ENCODE measurements at regions not wholly inside any gene's neighbourhood (a gene's known extent, or its start where the extent isn't known, plus 50 kb on each side); places are given as distances from the start of the nearest gene placed in this dataset.

- Histone ChIP-seq H4K20me1 (replicated peaks in 1 of 2; ENCODE audit: control insufficient read depth in 1 of 2, insufficient read depth in 2 of 2, low read length in 2 of 2) (no peaks in the 10 kb centered on the region), H3K4me3 (ENCODE audit: extremely low read depth in 1 of 4, insufficient read depth in 2 of 4, low read depth in 3 of 4, low read length in 4 of 4) (no peak overlapping the region), H2AFZ (ENCODE audit: low read length) (no peak overlapping the region), H3K23ac (ENCODE audit: insufficient read length) (no peak overlapping the region), H3K56ac (replicated peaks; ENCODE audit: insufficient read length, low read depth, low read length) (no peak overlapping the region), H4K8ac (ENCODE audit: extremely low read depth, insufficient read depth, low read length) (no peak overlapping the region), H3K79me2 (ENCODE audit: control insufficient read depth in 1 of 2, insufficient read depth in 2 of 2, low read length in 2 of 2) (no peaks in the 10 kb centered on the region), H4K5ac (ENCODE audit: insufficient read length, low read depth, low read length) (no peak overlapping the region), H3K4me1 (replicated peaks in 1 of 4; ENCODE audit: control insufficient read depth in 3 of 4, insufficient read depth in 4 of 4, low read length in 3 of 4) (no peaks in the 10 kb centered on the region), H4K91ac (replicated peaks; ENCODE audit: insufficient read length, low read length) (no peak overlapping the region), H3K4me2 (ENCODE audit: insufficient read depth in 1 of 2, low read depth in 2 of 2, low read length in 2 of 2) (no peak overlapping the region), H3K23me2 (ENCODE audit: low read depth, low read length) (no peaks in the 10 kb centered on the region), H2AK5ac (ENCODE audit: low read depth, low read length) (no peak overlapping the region), H3K27me3 (replicated peaks in 1 of 4; ENCODE audit: control insufficient read depth in 3 of 4, extremely low read depth in 1 of 4, insufficient read depth in 3 of 4, low read length in 3 of 4) (no peaks in the 10 kb centered on the region), H3K14ac (ENCODE audit: insufficient read length) (no peak overlapping the region), H2BK5ac (ENCODE audit: low read depth, low read length) (no peak overlapping the region), H3K4ac (replicated peaks; ENCODE audit: insufficient read length, low read depth, low read length) (no peak overlapping the region), H2BK20ac (ENCODE audit: low read length) (no peak overlapping the region), H3K79me1 (ENCODE audit: low read depth, low read length) (no peaks in the 10 kb centered on the region), H2BK120ac (replicated peaks; ENCODE audit: low read depth, low read length) (no peak overlapping the region), H2BK12ac (ENCODE audit: low read depth, low read length) (no peak overlapping the region), H3K27ac (ENCODE audit: low read depth, low read length) (no peak overlapping the region), H3K9me3 (ENCODE audit: insufficient read depth in 2 of 2, low read depth in 1 of 2, low read length in 1 of 2) (no peaks in the 10 kb centered on the region; a peak in 1 of 4 replicates), H3K9ac (replicated peaks in 1 of 4; ENCODE audit: extremely low read depth in 1 of 4, low read depth in 3 of 4, low read length in 3 of 4) (no peak overlapping the region), H2BK15ac (ENCODE audit: low read length) (no peak overlapping the region), H3K18ac (ENCODE audit: extremely low read depth, low read length) (no peak overlapping the region), H3K36me3 (ENCODE audit: control insufficient read depth in 2 of 4, insufficient read depth in 4 of 4, low read length in 3 of 4) (no peaks in the 10 kb centered on the region)
- ChIA-PET CTCF (ENCODE audit: partially characterized antibody) (interaction anchor here (0.7 to 1.2 kb wide), 2 partner anchors 129 to 386 kb away, joined by 3 to 4 read pairs; no protein-coding TSS in a partner anchor), POLR2A (ENCODE audit: partially characterized antibody) (no interaction called here)
- DNase-seq (ENCODE audit: low read depth in 1 of 2, low spot score in 2 of 2) (no peak), FAIRE-seq (no peak)
- TF ChIP-seq RFX5 (IDR thresholded peaks at IDR 0.05; ENCODE audit: borderline replicate concordance, low read depth, low read length), result no peak
- no peak for TF ChIP-seq EP300 (IDR thresholded peaks at IDR 0.05; ENCODE audit: borderline replicate concordance in 1 of 2, low read depth in 2 of 2, low read length in 2 of 2)
- TF ChIP-seq BCL11A (IDR thresholded peaks at IDR 0.05; ENCODE audit: low read depth in 2 of 2, low read length in 2 of 2), result no peak
- no peak for TF ChIP-seq TCF12 (IDR thresholded peaks at IDR 0.05; ENCODE audit: low read depth, low read length)
- TF ChIP-seq MAFK (IDR thresholded peaks at IDR 0.05; ENCODE audit: low read depth, low read length), result no peak
- TF ChIP-seq SIN3A (conservative IDR thresholded peaks at IDR 0.05 in 1 of 2, IDR thresholded peaks at IDR 0.05 in 1 of 2; ENCODE audit: low read depth in 1 of 2, low read length in 2 of 2), result no peak
- TF ChIP-seq USF2 (IDR thresholded peaks at IDR 0.05; ENCODE audit: low read length), result no peak
- no peak for TF ChIP-seq E2F6 (IDR thresholded peaks at IDR 0.05)
- no peak for TF ChIP-seq SP2 (IDR thresholded peaks at IDR 0.05; ENCODE audit: low read length)
- no peak for TF ChIP-seq GABPA (IDR thresholded peaks at IDR 0.05; ENCODE audit: borderline replicate concordance, insufficient read depth, low read length)
- no peak for TF ChIP-seq HDAC6 (IDR thresholded peaks at IDR 0.05; ENCODE audit: low read depth, low read length)
- no peak for TF ChIP-seq JUN (IDR thresholded peaks at IDR 0.05; ENCODE audit: low read depth, low read length)
- TF ChIP-seq CBX5 (IDR thresholded peaks at IDR 0.05; ENCODE audit: low read depth, low read length), result no peak
- no peak for TF ChIP-seq TAF1 (IDR thresholded peaks at IDR 0.05; ENCODE audit: low read depth, low read length)
Measured at GRCh38 chr1:178672434-178672833, 52.6 kb upstream of the RALGPS2 start.
